Keratinocyte (primary cell): ENCODE measurements at regions not wholly inside any gene's neighbourhood (a gene's known extent, or its start where the extent isn't known, plus 50 kb on each side); places are given as distances from the start of the nearest gene placed in this dataset.

Experiments used
- DNase-seq: peaks from one replicate; pipeline ENCODE4 v3.0.0-alpha.2; 2011; ENCODE audit warnings: low read depth, missing footprints, low spot score
- FAIRE-seq: peaks from 2 replicates; lab custom pipeline; 2011; peaks lifted over from hg19 to GRCh38; lab: Jason Lieb, UNC
- H2AFZ ChIP-seq: 2 replicates; pipeline ENCODE4 v1.6.0; 2012; ENCODE audit warnings: low read length, control low read depth, inconsistent platforms; ENCODE audit not compliant: control insufficient read depth
- H3K27ac ChIP-seq: 2 replicates; pipeline ENCODE4 v1.5.1; 2011; ENCODE audit warnings: low read length; ENCODE audit not compliant: control insufficient read depth, insufficient read depth
- H3K27me3 ChIP-seq: 3 replicates; pipeline ENCODE4 v1.6.0; 2011; ENCODE audit warnings: low read length; ENCODE audit not compliant: control insufficient read depth, insufficient read depth; ENCODE audit errors: extremely low read depth
- H3K36me3 ChIP-seq, 2 experiments: 2 replicates in 1 of 2; 3 replicates in 1 of 2; pipeline ENCODE4 v1.5.1; 2011; ENCODE audit warnings: low read length in 2 of 2, mild to moderate bottlenecking in 1 of 2; ENCODE audit not compliant: control insufficient read depth in 2 of 2, insufficient read depth in 2 of 2; ENCODE audit errors: extremely low read depth in 1 of 2
- H3K4me1 ChIP-seq: 3 replicates; pipeline ENCODE4 v1.5.1; 2011; ENCODE audit warnings: low read length; ENCODE audit not compliant: control insufficient read depth, insufficient read depth; ENCODE audit errors: extremely low read depth
- H3K4me2 ChIP-seq: 3 replicates; pipeline ENCODE4 v1.6.0; 2011; ENCODE audit warnings: low read depth, low read length; ENCODE audit not compliant: control insufficient read depth, insufficient read depth; ENCODE audit errors: extremely low read depth
- H3K4me3 ChIP-seq, 3 experiments: fragments of 200-600 bp in 1 of 3; sonication (generic) in 1 of 3; 2 replicates in 2 of 3; 3 replicates in 1 of 3; pipeline ENCODE4 v1.5.1; 2011 to 2016; ENCODE audit warnings: low read length in 3 of 3, mild to moderate bottlenecking in 3 of 3, control low read depth in 2 of 3, inconsistent platforms in 1 of 3, low read depth in 1 of 3, mixed read lengths in 1 of 3, mixed run types in 1 of 3, moderate library complexity in 1 of 3; ENCODE audit not compliant: control insufficient read depth in 2 of 3, insufficient read depth in 2 of 3; ENCODE audit errors: extremely low read depth in 1 of 3
- H3K79me2 ChIP-seq: 2 replicates; pipeline ENCODE4 v1.6.0; 2012; ENCODE audit warnings: low read length; ENCODE audit not compliant: control insufficient read depth, insufficient read depth
- H3K9ac ChIP-seq: 3 replicates; pipeline ENCODE4 v1.6.0; 2011; ENCODE audit warnings: low read length; ENCODE audit not compliant: control insufficient read depth, insufficient read depth; ENCODE audit errors: extremely low read depth
- H3K9me1 ChIP-seq: 3 replicates; pipeline ENCODE4 v1.6.0; 2011; ENCODE audit warnings: low read length; ENCODE audit not compliant: control insufficient read depth, insufficient read depth; ENCODE audit errors: extremely low read depth
- H3K9me3 ChIP-seq: 2 replicates; pipeline ENCODE4 v1.5.1; 2012; ENCODE audit warnings: low read depth, low read length; ENCODE audit not compliant: control insufficient read depth
- H4K20me1 ChIP-seq: 3 replicates; pipeline ENCODE4 v1.6.0; 2011; ENCODE audit warnings: low read length; ENCODE audit not compliant: control insufficient read depth, insufficient read depth; ENCODE audit errors: extremely low read depth
- CTCF ChIP-seq, 3 experiments: IDR thresholded peaks in 1 of 3; conservative IDR thresholded peaks in 1 of 3; optimal IDR thresholded peaks in 1 of 3; 2 replicates in 2 of 3; 3 replicates in 1 of 3; pipeline versions ENCODE3 to v1.5.1; 2011; ENCODE audit warnings: low read length in 3 of 3, mild to moderate bottlenecking in 3 of 3, moderate library complexity in 2 of 3, control low read depth in 1 of 3, inconsistent platforms in 1 of 3; ENCODE audit not compliant: insufficient read depth in 2 of 3; ENCODE audit errors: extremely low read depth in 1 of 3
- EZH2 ChIP-seq: IDR thresholded peaks from one replicate; pipeline ENCODE4 v1.6.1; 2012; ENCODE audit warnings: inconsistent platforms, mild to moderate bottlenecking, low read length, moderate library complexity
- dilution Hi-C: fragments of 300-500 bp; cut with MboI; formaldehyde crosslinking; loops from one replicate; pipeline ENCODE4 v1.7.0; 2020; ENCODE audit warnings: low sequenced_read_pairs; ENCODE audit not compliant: extremely low pct_ligation_motif_present

- Histone ChIP-seq H4K20me1 (no peaks in the 10 kb centered on the region), H3K4me1 (no peaks in the 10 kb centered on the region), H3K27me3 (no peaks in the 10 kb centered on the region), H3K36me3 (no peaks in the 10 kb centered on the region), H3K9me1 (no peaks in the 10 kb centered on the region), H3K4me3 (no peak overlapping the region), H2AFZ (no peak overlapping the region), H3K79me2 (no peaks in the 10 kb centered on the region), H3K9ac (no peak overlapping the region), H3K27ac (no peak overlapping the region), H3K4me2 (no peak overlapping the region), H3K9me3 (no peaks in the 10 kb centered on the region)
- FAIRE-seq: no peak
- no peak for DNase-seq
- TF ChIP-seq EZH2: no peak
- TF ChIP-seq CTCF (optimal IDR thresholded peaks at IDR 0.05 in 1 of 3, IDR thresholded peaks at IDR 0.05 in 1 of 3, conservative IDR thresholded peaks at IDR 0.05 in 1 of 3; ENCODE audit: extremely low read depth in 1 of 3, insufficient read depth in 2 of 3, low read length in 3 of 3): no peak
- dilution Hi-C loops: no loop called here
Observed at GRCh38 chr13:85371254-85371653, 428.0 kb downstream of the SLITRK6 start.

GRCh38 chr13:85368686-85369085 lies 430.5 kb downstream of the SLITRK6 start:
- H3K4me3 ChIP-seq: no peak overlapping the region
- no peak overlapping the region for H2AFZ ChIP-seq
- no peaks in the 10 kb centered on the region for H3K79me2 ChIP-seq
- H3K4me1 ChIP-seq: no peaks in the 10 kb centered on the region
- no peaks in the 10 kb centered on the region for H3K36me3 ChIP-seq
- FAIRE-seq (no peak), DNase-seq (no peak)
- H3K9me1 ChIP-seq: no peaks in the 10 kb centered on the region
- no peaks in the 10 kb centered on the region for H3K9me3 ChIP-seq
- H4K20me1 ChIP-seq: no peaks in the 10 kb centered on the region
- H3K4me2 ChIP-seq: no peak overlapping the region
- dilution Hi-C loops: no loop called here
- no peak overlapping the region for H3K9ac ChIP-seq
- TF ChIP-seq CTCF (optimal IDR thresholded peaks at IDR 0.05 in 1 of 3, IDR thresholded peaks at IDR 0.05 in 1 of 3, conservative IDR thresholded peaks at IDR 0.05 in 1 of 3; ENCODE audit: extremely low read depth in 1 of 3, insufficient read depth in 2 of 3, low read length in 3 of 3) (no peak), EZH2 (no peak)
- H3K27ac ChIP-seq: no peak overlapping the region
- no peaks in the 10 kb centered on the region for H3K27me3 ChIP-seq
